ENCODE measurements at regions not wholly inside any gene's neighbourhood (a gene's known extent, or its start where the extent isn't known, plus 50 kb on each side); places are given as distances from the start of the nearest gene placed in this dataset.

DNA sequence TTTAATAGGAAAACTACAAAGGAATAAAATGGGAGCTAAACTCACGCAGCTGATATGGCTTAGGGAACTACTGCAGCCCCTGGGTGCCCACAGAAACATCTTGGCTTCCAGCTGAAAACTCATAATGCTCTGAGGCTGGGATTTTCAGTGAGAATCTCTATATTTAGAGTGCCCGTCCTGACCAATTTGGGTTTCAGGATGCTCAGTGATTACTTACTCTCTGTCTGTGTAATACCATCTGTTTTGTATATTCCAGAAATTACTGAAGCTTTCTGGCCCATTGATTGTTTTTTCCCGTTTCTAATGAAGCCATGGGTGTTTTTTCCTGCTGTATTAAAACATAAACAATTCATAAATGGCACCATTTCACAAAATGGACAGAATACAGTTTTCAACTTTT lies 50.6 kb upstream of the ZNF385D start:
- DNase-seq (ENCODE audit: low spot score): no peak

DNA sequence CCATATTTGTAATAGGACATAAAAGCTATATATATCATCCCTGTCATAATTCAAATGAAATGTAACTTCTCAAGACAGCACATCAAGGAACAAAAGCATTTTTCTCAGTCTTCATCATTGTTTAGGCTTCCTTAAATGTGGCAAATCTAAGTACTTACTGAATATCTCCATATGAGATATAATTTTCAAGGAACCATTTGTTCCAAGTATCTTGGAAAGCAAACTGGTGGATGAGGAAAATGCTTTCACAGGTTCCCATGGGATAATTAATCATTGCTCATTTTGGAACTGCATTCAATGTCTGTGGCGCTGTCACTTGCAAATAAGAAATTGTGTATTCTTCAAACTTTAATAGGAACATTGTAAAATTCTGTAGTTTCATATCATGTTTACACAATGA lies 52.6 kb upstream of the ZNF385D start:
- DNase-seq (ENCODE audit: low spot score): no peak

DNA sequence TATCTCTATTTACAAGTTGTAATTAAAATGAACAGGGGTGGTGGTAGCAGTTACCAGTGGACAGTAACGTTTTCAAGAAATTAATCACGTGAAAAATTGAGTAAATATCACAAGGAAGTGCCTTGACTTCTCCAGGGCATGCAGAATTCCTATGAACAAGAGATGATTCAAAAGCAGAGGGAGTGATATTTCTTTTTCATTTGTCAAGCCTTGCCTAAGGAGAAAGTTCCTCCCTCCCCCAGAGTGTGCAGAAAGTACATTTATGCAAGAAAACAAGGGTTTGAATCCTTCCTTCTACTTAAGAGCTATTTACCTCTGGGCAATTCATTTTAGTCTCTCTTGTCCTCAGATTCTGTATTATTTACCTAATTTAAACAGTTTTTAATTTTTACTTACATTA lies 53.3 kb upstream of the ZNF385D start:
- DNase-seq (ENCODE audit: low spot score): no peak

DNA sequence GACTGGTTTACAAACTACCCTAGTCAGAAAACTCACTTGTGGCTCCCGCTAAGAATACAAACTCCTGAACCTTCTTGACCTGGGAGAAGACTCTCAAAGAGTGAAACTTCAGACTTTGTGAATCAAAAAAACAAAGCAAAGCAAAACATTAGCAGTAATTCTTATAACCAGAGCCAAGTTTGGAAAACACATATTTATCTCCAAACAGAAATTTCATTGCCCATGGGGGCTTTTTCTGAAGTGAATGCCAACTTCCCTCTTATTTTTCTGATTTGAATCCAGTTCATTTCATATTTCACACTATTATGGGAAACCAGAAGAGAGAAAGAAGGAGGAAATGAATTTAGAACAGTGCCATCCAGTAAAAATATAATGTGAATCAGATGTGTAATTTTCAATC lies 55.7 kb upstream of the ZNF385D start:
- DNase-seq (ENCODE audit: low spot score): no peak

DNA sequence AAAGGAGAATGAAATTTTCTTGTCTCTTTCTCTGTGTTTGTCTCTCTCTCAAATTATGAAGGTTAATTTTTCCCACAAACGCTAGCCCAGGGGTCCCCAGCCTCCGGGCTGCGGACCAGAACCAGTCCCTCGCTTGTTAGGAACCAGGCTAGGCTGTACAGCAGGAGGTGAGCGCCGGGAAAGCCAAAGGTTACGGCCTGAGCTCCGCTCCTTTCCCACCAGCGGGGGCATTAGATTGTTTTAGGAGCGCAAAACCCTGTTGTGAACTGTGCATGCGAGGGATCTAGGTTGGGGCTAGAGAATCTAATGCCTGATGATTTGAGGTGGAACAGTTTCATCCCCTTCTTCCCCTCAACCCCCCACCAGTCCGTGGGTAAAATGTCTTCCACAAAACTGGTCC lies 74.7 kb upstream of the ZNF385D start:
- no peak for DNase-seq (ENCODE audit: low spot score)

DNA sequence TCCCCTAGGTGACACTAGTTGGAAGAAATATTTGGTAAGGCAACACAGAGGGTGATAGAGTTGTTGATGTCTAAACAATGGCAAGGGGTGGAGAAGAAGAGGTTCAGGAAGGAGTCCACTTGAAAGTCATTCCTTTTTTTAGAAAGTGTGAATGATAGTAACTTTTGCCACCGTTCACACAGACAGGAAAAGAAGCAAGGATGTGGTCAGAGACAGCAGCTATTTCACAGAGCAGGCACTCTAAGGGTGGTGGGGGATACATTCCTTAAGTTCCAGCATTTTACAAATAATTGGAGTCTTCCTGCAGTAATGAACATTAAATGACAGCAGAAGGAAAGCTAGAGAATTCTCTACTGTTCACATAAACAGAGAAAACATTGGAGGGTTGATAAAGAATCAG lies 75.4 kb upstream of the ZNF385D start:
- DNase-seq (ENCODE audit: low spot score): no peak

DNA sequence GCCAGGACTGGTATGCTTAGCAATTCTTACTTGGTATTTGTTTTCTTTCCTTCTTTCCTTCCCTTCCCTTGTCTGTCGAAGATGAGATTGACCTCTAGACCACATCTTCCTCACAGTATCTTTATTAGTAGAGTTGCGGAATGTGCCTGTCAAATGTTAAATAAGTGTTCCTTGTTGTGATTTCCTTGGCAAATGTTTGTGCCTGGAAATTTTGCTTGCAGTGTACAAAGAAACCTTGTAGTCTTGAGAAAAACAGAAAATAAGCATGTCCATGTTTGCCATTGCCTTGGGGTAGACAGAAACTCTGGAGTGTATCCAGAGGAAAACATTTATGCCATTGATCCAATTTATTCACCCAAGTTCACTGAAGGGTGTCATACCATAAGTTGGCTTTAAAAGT lies 79.5 kb upstream of the ZNF385D start:
- DNase-seq (ENCODE audit: low spot score): no peak

DNA sequence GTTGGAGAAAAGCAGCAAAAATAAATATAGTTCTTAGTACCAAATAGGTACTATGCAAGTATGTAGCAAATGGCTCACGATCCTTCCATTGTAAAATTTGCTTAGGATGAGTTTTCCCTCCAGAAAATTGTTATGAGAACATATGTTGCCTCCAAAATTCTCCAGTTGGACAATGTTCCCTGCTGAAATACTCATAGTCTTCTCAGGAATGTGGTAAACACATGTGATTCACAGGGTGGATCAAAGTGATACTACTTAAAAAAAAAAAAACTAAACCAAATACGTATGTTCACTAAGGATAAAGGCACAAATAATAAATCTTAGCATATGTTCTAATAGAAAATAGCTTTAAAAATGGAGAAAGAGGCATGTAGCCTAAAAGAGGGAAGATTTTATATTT lies 84.3 kb upstream of the ZNF385D start:
- DNase-seq (ENCODE audit: low spot score): peak; percentile 49

DNA sequence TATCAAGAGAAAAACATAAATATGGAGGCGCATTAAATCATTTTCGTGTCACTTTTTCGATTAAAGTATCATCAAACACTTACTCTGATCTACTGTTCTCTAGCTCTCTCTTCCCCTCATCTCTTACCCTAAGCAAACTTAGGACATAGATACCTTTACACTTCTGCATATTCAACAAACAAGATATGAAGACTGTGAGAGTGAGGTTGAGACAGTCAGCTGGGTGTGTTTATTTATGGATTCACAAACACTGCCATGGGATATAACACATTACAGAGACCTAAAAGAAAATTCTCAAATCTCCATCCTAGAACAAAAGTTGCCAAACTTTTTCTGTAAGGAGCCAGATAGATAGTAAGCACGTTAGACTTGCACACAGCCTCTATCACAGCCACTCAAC lies 85.2 kb upstream of the ZNF385D start:
- no peak for DNase-seq (ENCODE audit: low spot score)

DNA sequence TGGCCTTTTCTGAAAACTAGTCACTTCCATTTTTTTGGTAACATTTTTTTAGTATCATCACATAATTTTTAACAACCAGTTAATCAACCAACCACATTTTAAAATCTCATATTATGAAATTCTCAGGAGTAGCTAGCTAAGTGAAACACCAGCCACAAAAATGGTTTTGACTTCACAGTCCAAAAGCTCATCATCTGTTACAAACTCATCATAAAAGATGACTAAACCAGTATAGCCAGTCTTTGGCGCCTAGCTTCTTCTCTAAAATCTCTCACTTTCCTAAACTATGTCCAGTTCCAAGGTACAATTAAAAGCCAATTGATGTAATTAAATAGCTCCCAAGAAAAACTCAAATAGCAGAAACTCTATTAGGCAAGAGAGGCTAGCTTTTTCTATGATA lies 88.2 kb upstream of the ZNF385D start:
- no peak for DNase-seq (ENCODE audit: low spot score)

DNA sequence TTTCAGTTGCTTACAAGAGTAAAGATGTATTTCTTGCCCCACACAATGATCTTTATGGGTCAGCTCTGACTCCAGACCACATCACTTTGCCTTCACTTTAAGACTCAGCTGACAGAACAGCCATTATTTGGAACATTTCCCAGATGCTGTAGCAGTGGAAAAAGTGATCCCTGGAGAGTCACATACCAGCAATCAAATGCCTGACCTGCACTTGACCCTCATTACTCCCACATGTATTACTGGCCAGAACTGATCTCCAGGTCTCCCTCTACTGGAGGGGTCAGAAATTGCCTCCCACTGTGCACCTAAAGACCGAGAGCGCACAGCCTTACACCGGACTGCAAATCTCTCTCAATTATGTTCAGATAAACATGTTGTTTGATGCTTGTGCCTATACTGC lies 88.6 kb upstream of the ZNF385D start:
- peak; percentile 46 for DNase-seq (ENCODE audit: low spot score)

DNA sequence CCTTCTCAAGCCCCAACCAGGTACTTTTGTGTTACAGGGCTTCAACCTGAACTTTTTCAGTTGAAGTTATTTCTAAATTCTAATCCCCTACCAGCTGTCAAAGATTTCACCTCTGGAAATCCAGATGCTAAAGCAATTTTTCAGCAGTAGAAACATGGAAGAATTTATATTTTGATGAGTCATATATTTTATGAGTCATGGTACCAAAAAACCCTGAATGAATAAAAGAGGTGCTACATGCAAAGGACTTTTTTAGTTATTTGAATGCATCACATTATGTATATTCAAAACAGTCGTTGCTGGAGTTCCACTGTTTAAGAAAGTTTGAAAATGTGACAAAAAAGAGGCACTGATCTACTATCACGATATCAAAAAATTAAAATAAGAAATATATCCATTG lies 96.0 kb upstream of the ZNF385D start:
- no peak for DNase-seq (ENCODE audit: low spot score)

DNA sequence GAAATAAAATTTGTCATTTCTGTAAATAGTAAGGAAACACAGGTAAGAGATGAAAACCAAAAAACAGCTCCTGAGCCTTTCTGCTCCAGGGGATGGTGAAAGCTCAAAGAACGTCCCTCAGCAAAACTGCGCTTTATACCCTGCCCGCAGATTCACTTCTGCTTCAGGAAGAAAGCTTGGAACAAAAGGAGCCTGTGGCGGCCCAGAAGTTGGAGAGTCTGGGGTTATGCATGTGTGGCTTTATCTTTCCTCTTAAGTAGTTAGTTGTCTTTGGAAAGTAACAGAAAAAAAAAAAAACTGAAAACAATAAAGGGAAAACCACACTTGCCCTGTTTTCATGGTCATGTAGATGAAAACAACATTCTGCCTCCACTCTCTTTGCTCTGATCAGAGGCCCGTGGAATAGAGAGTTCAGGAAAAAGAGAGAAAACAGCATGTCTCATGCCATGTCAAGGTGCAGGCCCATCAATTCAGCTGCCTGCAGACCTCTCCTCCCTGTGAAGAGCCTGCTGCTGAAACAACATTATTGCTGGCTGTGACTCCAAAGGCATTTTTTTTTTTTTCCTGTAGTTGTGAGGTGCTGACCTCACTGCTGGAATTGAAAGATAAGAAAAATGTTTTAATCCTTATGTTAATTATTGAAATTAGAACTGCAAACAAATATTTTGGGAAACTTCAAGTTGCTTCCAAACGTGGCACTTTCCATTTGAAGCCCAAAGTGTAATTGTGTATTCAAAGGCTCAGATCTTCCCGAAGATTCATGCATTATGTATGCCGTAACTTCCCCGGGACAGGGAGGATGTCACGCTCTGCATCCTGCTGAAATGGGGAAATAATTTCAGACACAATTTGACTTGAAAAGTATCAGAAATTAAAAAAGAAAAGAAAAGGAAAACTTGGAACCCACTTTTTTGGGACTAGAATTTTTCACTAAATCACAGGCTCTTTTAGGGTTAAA lies 108.4 kb upstream of the ZNF385D start:
- DNase-seq (ENCODE audit: low spot score): no peak

DNA sequence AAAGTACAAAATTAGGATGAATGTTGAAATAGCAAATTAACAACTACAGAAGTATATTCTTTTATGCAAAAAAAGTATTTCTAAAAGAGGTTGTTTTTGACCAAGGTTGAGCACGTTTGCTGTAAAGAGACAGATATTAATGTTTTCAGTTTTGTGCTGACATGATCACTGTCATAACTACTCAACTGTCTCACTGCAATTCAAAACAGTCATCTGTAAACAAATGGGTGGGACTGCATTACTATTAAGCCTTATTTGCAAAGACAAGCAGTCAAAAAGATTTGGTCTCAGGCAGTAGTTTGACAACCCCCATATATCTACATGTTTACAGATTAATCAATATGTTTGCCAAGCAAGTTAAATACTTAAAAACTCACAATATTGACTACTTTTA lies 109.1 kb upstream of the ZNF385D start:
- no peak for DNase-seq (ENCODE audit: low spot score)

DNA sequence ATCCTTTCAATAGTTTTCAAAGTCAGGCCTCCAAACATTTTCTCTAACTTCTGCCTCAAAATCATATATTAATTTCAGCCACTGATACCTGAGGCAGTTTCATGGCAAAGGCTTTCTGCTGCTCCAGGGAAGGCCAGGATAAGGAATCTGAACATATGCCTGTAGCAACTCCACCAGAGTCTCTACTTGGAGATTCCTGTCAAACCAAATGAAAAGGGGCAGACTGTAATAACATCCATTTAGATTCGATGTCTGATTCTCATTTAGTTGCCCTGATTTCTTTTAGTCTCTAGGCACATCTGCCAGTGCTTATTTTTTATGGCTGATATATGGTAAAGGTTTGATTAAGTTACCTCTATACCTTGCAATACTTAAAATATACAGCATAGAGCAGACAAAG lies 109.6 kb upstream of the ZNF385D start:
- no peak for DNase-seq (ENCODE audit: low spot score)

DNA sequence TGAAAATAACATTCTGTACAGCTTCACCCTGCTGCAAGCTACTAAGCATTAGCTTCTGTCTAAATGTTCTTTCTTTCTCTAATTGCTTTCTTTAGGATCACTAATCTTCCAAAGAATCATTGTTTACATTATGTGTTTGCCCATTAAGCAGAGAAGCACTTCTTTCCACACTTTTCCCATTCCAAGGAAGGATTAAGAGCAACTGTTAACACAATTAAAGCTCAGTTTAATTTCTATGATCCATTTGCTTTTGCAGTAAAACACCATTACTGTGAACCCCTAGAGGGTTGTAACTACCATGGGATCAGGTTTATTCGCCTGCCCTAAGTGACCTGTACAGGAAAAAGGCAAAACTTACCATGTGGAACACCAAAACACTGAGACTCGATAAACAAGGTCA lies 125.8 kb upstream of the ZNF385D start:
- DNase-seq (ENCODE audit: low spot score): no peak

DNA sequence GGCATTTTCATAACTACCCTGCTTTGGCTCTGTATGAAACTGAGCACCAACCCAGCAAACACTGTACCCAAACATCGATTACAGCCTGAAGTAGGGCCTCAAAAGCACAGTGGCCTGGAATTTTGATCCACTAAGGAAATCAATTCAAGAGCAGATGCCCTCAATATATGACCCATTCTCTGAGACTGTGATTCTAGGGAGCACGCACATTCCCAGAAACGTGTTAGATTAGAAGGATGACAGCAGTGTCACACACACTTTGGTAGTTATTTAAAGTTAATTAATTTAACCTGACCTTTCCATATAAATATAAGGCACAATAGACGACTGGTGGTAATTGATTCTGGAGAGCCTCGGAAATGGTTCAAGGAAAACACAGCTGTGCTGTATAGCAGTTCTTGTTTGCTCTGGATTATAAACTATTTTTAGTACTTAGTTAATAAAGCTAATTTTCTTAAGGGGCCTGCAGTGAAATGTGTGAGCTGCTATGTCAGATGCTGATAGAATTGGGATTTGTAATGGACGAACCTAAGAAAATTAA lies 126.3 kb upstream of the ZNF385D start:
- DNase-seq (ENCODE audit: low spot score): no peak

DNA sequence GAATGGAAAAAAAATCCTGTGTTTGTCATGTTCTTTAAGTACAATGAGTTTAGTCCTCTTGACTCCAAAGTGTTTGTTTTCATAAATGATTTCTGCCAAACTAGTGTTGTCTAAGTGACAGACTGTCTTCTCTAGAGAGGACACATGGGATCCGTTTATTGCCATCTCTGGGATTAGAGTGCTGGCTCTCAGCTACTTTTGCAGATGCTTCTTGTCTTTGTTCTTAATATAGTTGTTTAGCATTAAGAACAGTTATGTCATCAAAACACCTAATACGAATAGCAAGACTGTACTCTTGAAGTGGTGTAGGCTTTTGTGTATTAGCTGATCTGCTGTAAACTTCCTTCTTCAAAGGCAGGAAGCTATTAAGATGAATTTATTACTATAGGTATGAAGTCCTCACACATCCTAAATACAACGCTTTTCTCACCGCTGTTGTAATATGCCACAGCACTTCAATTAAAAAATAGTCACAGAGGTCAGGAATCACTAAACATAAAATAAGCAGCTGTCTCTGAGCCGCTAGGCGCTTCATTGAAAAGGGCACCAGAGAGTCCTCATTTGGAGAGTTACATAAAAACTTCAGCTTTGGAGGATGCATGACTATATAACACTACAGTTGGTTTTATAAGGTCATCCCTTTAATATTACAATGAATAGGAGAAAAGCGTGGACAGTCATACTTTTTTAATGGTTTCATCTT lies 128.3 kb upstream of the ZNF385D start:
- DNase-seq (ENCODE audit: low spot score): no peak

DNA sequence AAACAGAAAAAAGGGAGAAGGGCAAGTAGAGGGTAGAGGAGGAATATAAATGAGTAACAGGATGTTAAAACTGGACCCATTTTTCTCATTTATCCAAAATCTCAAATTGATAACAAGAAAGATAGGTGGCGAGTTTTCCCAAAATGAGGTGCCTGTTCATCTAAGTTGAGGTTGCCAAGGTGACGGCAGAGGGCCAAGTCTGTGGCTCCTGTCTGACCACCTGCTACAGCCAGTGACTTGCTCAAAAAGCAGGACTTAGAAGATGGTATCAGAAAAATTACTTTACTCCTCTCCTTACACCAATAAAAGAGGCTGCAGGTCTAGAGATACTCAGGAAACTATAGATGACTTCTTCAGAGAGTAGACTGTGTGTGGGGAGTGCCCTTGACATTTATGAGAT lies 137.6 kb upstream of the ZNF385D start:
- no peak for DNase-seq (ENCODE audit: low spot score)

DNA sequence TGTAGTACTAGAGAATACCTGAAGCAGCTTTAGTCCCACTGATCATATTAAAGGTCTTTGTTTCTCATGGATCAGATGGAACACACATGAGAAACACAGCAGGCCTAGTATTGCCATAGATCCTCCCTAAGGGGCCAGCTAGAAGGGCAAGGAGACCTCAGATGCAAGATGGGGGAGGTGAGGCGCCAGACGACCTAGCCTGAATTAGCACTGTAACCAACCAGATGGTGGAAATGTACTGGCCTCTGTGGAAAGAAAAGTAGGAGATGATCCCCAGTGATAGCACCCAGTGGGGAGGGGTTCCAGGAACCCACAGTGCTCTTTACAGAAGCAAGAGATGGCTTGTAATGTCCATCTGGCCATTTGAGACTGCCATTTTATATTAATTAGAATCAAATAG lies 138.2 kb upstream of the ZNF385D start:
- DNase-seq (ENCODE audit: low spot score): no peak

DNA sequence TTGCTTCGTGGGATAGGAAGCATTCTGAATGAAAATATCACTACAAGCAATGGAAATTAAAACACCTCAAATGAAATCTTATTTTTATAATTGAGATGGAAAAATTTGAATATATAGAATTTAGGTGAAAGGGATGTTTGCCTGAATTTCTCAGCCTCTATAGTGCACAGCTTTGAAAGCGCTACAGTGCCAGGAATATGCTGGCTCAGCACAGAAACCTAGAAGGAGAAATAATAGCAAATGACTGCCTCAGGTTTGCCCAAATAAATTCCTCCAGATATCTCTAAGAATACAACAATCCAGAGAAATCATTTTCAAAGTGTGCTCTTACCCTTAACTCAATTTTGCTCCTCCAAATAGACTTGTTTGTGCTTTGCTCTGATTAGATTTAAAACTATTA lies 141.1 kb upstream of the ZNF385D start:
- DNase-seq (ENCODE audit: low spot score): no peak

DNA sequence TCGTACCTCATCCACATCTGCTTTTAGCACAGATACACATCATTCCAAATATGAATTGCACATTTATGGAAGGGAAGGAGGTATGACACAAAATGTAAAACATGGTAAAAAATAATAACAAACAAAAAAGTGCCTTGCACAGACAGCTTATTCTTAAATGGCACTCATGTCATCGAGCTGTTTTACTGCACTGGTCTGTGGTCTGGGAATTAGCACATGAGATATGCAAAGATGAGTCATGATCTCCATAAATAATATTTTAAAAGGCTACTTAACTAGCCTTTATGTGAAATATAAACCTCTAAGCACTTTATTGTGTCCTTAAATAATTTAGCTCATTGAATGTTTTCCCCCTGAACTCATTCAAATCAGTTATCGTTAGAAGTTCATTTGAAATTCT lies 142.2 kb upstream of the ZNF385D start:
- DNase-seq (ENCODE audit: low spot score): peak; percentile 22

Measured in umbilical cord (tissue), 1 donor.